Mesendoderm (in vitro differentiated cells): ENCODE measurements at regions not wholly inside any gene's neighbourhood (a gene's known extent, or its start where the extent isn't known, plus 50 kb on each side); places are given as distances from the start of the nearest gene placed in this dataset.
"Not testable (repeated sequence)": the region's sequence is repeated elsewhere in the genome, so short reads cannot be mapped to it uniquely, and the experiment has no call there.

Experiments
- DNase-seq: peaks from one replicate; pipeline ENCODE4 v3.0.0; 2013
- H2AK5ac ChIP-seq: 2 replicates; pipeline ENCODE4 v1.6.1; 2013; ENCODE audit warnings: low read length, inconsistent platforms
- H2BK120ac ChIP-seq: 2 replicates; pipeline ENCODE4 v1.6.1; 2013; ENCODE audit warnings: low read depth, mild to moderate bottlenecking, low read length, moderate library complexity, mixed read lengths
- H2BK15ac ChIP-seq: replicated peaks from 2 replicates; pipeline ENCODE4 v1.6.1; 2013; ENCODE audit warnings: low read depth, mild to moderate bottlenecking, moderate library complexity
- H2BK5ac ChIP-seq: 2 replicates; pipeline ENCODE4 v1.6.1; 2013; ENCODE audit warnings: low read length, inconsistent platforms
- H3K18ac ChIP-seq: 2 replicates; pipeline ENCODE4 v1.6.1; 2013; ENCODE audit warnings: mild to moderate bottlenecking, low read length, mixed read lengths
- H3K23ac ChIP-seq: one replicate; pipeline ENCODE4 v1.6.1; 2013; ENCODE audit warnings: low read length
- H3K27ac ChIP-seq: 2 replicates; pipeline ENCODE4 v1.5.1; 2013; ENCODE audit warnings: low read depth, mild to moderate bottlenecking, inconsistent platforms, low read length, moderate library complexity
- H3K27me3 ChIP-seq: 2 replicates; pipeline ENCODE4 v1.6.1; 2013; ENCODE audit warnings: low read length, control low read depth, mild to moderate bottlenecking, inconsistent platforms; ENCODE audit not compliant: insufficient read depth, poor library complexity
- H3K36me3 ChIP-seq: 2 replicates; pipeline ENCODE4 v1.6.1; 2013; ENCODE audit warnings: low read length, inconsistent platforms; ENCODE audit not compliant: control insufficient read depth, insufficient read depth
- H3K4ac ChIP-seq: one replicate; pipeline ENCODE4 v1.6.1; 2013; ENCODE audit warnings: low read depth, mild to moderate bottlenecking, low read length, moderate library complexity
- H3K4me1 ChIP-seq: 2 replicates; pipeline ENCODE4 v1.6.1; 2013; ENCODE audit warnings: low read depth, low read length, inconsistent platforms; ENCODE audit not compliant: control insufficient read depth
- H3K4me2 ChIP-seq: 2 replicates; pipeline ENCODE4 v1.6.1; 2013; ENCODE audit warnings: low read length
- H3K4me3 ChIP-seq: 2 replicates; pipeline ENCODE4 v1.5.1; 2013; ENCODE audit warnings: mild to moderate bottlenecking, low read length
- H3K56ac ChIP-seq: one replicate; pipeline ENCODE4 v1.6.1; 2013; ENCODE audit warnings: low read length
- H3K79me1 ChIP-seq: 2 replicates; pipeline ENCODE4 v1.6.1; 2013; ENCODE audit warnings: low read length, inconsistent platforms
- H3K79me2 ChIP-seq: 2 replicates; pipeline ENCODE4 v1.6.1; 2013; ENCODE audit warnings: mild to moderate bottlenecking, low read length; ENCODE audit not compliant: control insufficient read depth, insufficient read depth
- H3K9ac ChIP-seq: 2 replicates; pipeline ENCODE4 v1.6.1; 2013; ENCODE audit warnings: low read length, inconsistent platforms
- H4K5ac ChIP-seq: one replicate; pipeline ENCODE4 v1.6.1; 2013; ENCODE audit warnings: low read length
- H4K8ac ChIP-seq: one replicate; pipeline ENCODE4 v1.6.1; 2013; ENCODE audit warnings: low read depth, mild to moderate bottlenecking, control low read depth, low read length, moderate library complexity
- WGBS: extraction: QIAGEN DNeasy Blood & Tissue Kit; methylation state at CpG from one replicate; pipeline ENCODE4 v1.1.7; 2013; ENCODE audit warnings: low lambda C conversion rate, missing lambda C conversion rate; ENCODE audit not compliant: insufficient coverage; ENCODE audit errors: extremely low coverage; 5-methylcytosine and 5-hydroxymethylcytosine counted together

- Histone ChIP-seq H2BK5ac (no peak overlapping the region), H2BK120ac (no peak overlapping the region), H3K27me3 (peaks cover 8% of the 10 kb centered on the region), H3K4ac (no peak overlapping the region), H2AK5ac (no peak overlapping the region), H3K56ac (no peak overlapping the region), H3K79me2 (no peaks in the 10 kb centered on the region), H4K8ac (no peak overlapping the region), H3K27ac (no peak overlapping the region), H3K4me3 (no peak overlapping the region), H4K5ac (no peak overlapping the region), H3K4me1 (peaks cover 3% of the 10 kb centered on the region), H3K9ac (no peak overlapping the region), H3K23ac (no peak overlapping the region), H3K4me2 (no peak overlapping the region), H3K18ac (no peak overlapping the region), H3K36me3 (no peaks in the 10 kb centered on the region), H3K79me1 (no peaks in the 10 kb centered on the region), H2BK15ac (no peak overlapping the region)
- no peak for DNase-seq
- no CpG with 5 or more reads among the region's 7 CpGs for WGBS
These were observed 73.5 kb upstream of the GRAMD1B start for GRCh38 chr11:123356539-123356938.

DNA sequence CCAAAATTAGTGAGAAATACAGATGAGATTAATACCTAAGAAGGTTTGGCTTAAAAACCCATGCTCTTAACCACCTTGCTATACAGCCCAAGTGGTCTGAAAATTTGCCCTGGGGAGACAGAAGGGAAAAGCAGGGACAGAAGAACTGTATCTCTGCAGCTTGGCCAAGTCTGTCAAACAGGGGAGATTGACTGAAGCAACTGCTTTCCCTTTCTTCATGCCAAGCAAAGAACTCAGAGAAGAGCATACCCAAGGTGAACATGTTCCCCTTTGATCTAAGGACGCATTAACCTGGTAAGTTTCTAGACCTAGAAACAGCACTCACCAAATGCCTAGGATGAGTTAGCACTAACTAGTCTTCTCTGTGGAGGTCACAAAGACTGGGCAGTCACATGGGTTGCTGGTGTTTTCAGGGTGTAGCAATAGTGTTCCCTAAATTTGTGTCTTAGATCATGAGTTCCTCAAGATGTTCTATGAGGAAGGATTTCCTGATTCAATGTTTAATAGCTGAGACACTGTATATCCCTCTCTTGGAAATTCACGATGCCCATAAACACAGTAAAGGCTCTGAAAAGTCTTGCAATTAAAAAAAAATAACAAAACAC lies 75.6 kb upstream of the GRAMD1B start:
- Histone ChIP-seq H4K5ac (no peak overlapping the region), H4K8ac (no peak overlapping the region), H3K56ac (no peak overlapping the region), H2BK15ac (no peak overlapping the region), H3K36me3 (no peaks in the 10 kb centered on the region), H3K79me2 (no peaks in the 10 kb centered on the region), H3K79me1 (no peaks in the 10 kb centered on the region), H2AK5ac (no peak overlapping the region), H3K27ac (no peak overlapping the region), H3K18ac (no peak overlapping the region), H3K4me2 (no peak overlapping the region), H3K4me3 (no peak overlapping the region), H3K4me1 (peaks cover 7% of the 10 kb centered on the region), H3K4ac (no peak overlapping the region), H3K9ac (no peak overlapping the region), H2BK5ac (no peak overlapping the region), H2BK120ac (no peak overlapping the region), H3K23ac (no peak overlapping the region), H3K27me3 (peaks cover 8% of the 10 kb centered on the region)
- DNase-seq = no peak
- no CpG with 5 or more reads among the region's 2 CpGs for WGBS

DNA sequence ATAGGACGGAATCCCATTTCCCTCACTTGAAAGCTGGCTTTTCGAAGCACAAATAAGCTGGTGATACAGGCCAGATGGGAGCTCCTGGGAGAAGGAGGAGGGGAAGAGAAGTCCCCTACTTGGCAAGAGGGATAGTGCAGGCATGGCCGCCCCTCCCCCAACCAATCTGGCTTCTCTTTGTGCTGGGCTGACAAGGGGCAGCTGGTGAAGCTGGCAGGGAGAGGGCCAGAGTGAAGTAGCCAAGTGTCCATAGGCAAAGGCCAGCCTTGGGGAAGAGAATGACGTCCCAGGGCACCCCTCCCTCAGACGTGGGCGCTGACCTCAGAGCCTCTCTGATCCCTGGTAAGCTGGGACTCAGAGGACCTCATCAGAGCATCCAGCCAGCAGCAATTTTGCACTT lies 78.7 kb upstream of the GRAMD1B start:
- no peaks in the 10 kb centered on the region for H3K79me1 ChIP-seq
- H3K4me3 ChIP-seq = no peak overlapping the region
- H3K4me1 ChIP-seq = peaks cover 6% of the 10 kb centered on the region
- no peaks in the 10 kb centered on the region for H3K79me2 ChIP-seq
- H2BK120ac ChIP-seq = no peak overlapping the region
- no peak overlapping the region for H2AK5ac ChIP-seq
- no CpG with 5 or more reads among the region's 6 CpGs for WGBS
- H4K5ac ChIP-seq = no peak overlapping the region
- no peak overlapping the region for H2BK15ac ChIP-seq
- DNase-seq = peak; percentile 44
- peak overlapping the region; percentile 47 for H3K56ac ChIP-seq
- no peak overlapping the region for H4K8ac ChIP-seq
- no peak overlapping the region for H3K18ac ChIP-seq
- H3K27ac ChIP-seq = no peak overlapping the region
- no peak overlapping the region for H3K9ac ChIP-seq
- H3K27me3 ChIP-seq = no peaks in the 10 kb centered on the region
- no peak overlapping the region for H3K4ac ChIP-seq
- no peak overlapping the region for H2BK5ac ChIP-seq
- H3K23ac ChIP-seq = no peak overlapping the region
- no peaks in the 10 kb centered on the region for H3K36me3 ChIP-seq
- no peak overlapping the region for H3K4me2 ChIP-seq

GRCh38 chr11:123349382-123349781 lies 80.7 kb upstream of the GRAMD1B start:
- Histone ChIP-seq H2BK120ac (no peak overlapping the region), H2BK15ac (no peak overlapping the region), H3K56ac (no peak overlapping the region), H3K27me3 (no peaks in the 10 kb centered on the region), H3K4ac (no peak overlapping the region), H3K4me3 (no peak overlapping the region), H2AK5ac (no peak overlapping the region), H3K9ac (no peak overlapping the region), H3K36me3 (no peaks in the 10 kb centered on the region), H3K27ac (no peak overlapping the region), H3K4me2 (no peak overlapping the region), H2BK5ac (no peak overlapping the region), H3K18ac (no peak overlapping the region), H4K5ac (no peak overlapping the region), H3K79me1 (no peaks in the 10 kb centered on the region), H4K8ac (no peak overlapping the region), H3K23ac (no peak overlapping the region), H3K4me1 (peaks cover 6% of the 10 kb centered on the region), H3K79me2 (no peaks in the 10 kb centered on the region)
- no CpG with 5 or more reads among the region's 3 CpGs for WGBS
- no peak for DNase-seq

DNA sequence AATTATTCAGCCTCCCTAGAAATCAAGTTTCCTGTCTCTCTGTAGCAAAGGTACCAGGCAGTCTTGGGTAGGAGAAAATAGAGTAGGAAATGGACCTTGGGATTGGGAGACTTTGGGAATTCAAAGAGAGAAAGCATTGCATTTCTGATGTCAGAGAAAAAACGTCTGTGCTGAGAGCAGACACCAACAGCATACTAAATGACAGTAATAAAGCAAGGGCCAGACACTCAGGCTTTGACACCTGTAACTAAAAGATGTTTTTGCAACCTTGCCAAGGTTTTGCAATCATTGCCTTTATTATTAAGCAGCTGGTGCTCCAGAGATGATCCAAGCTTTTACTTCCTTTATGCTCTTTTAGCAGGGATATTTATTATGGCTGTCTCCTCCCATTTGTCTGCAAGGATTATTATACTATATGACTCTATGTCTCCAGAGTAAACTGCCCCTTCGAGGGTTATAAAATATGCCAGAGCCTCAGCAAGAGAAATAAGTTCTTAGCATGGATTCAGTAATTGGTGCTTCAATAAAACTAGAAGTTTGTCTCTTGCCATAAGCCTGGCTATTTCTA lies 85.2 kb upstream of the GRAMD1B start:
- no peak for DNase-seq
- H3K79me2 ChIP-seq = no peaks in the 10 kb centered on the region
- no peaks in the 10 kb centered on the region for H3K79me1 ChIP-seq
- H2BK120ac ChIP-seq = no peak overlapping the region
- H4K8ac ChIP-seq = no peak overlapping the region
- H3K9ac ChIP-seq = no peak overlapping the region
- no peak overlapping the region for H2BK5ac ChIP-seq
- H3K4me1 ChIP-seq = no peaks in the 10 kb centered on the region
- H2BK15ac ChIP-seq = no peak overlapping the region
- H4K5ac ChIP-seq = no peak overlapping the region
- no peak overlapping the region for H2AK5ac ChIP-seq
- H3K18ac ChIP-seq = no peak overlapping the region
- H3K4me2 ChIP-seq = no peak overlapping the region
- H3K36me3 ChIP-seq = no peaks in the 10 kb centered on the region
- no CpG with 5 or more reads among the region's 2 CpGs for WGBS
- H3K27me3 ChIP-seq = no peaks in the 10 kb centered on the region
- H3K4me3 ChIP-seq = no peak overlapping the region
- no peak overlapping the region for H3K56ac ChIP-seq
- H3K27ac ChIP-seq = no peak overlapping the region
- no peak overlapping the region for H3K23ac ChIP-seq
- H3K4ac ChIP-seq = no peak overlapping the region

GRCh38 chr11:123344188-123344587 lies 85.9 kb upstream of the GRAMD1B start:
- not testable (repeated sequence) for H4K8ac ChIP-seq, H2BK120ac ChIP-seq, H3K4ac ChIP-seq, H3K23ac ChIP-seq, H3K56ac ChIP-seq, H3K36me3 ChIP-seq, H3K18ac ChIP-seq, DNase-seq, H3K4me3 ChIP-seq, H2BK5ac ChIP-seq, H4K5ac ChIP-seq, H2AK5ac ChIP-seq, H3K27ac ChIP-seq, H3K79me1 ChIP-seq, H3K79me2 ChIP-seq, H2BK15ac ChIP-seq, H3K4me2 ChIP-seq, H3K27me3 ChIP-seq, H3K9ac ChIP-seq, H3K4me1 ChIP-seq
- WGBS = no CpG with 5 or more reads among the region's 2 CpGs
